HG03575 (cell line): ENCODE measurements at regions not wholly inside any gene's neighbourhood (a gene's known extent, or its start where the extent isn't known, plus 50 kb on each side); places are given as distances from the start of the nearest gene placed in this dataset.
"Not testable (repeated sequence)": the region's sequence is repeated elsewhere in the genome, so short reads cannot be mapped to it uniquely, and the experiment has no call there.

ENCODE experiments used
- ATAC-seq: cut with Tn5 transposase; IDR thresholded peaks from one replicate; pipeline ENCODE4 v1.9.1; 2021; ENCODE audit not compliant: unreplicated experiment, insufficient number of reproducible peaks, low FRiP score; ENCODE audit errors: extremely low read depth

- ATAC-seq = no peak
These were observed 174.3 kb downstream of the ANXA1 start for GRCh38 chr9:73325983-73326382.

GRCh38 chr9:73327149-73327548 lies 175.5 kb downstream of the ANXA1 start:
- no peak for ATAC-seq

- ATAC-seq = not testable (repeated sequence)
These were observed 185.5 kb downstream of the ANXA1 start for GRCh38 chr9:73337182-73337581.

- ATAC-seq = no peak
These were observed 192.4 kb downstream of the ANXA1 start for GRCh38 chr9:73344060-73344459.

GRCh38 chr9:73347123-73347522 lies 195.5 kb downstream of the ANXA1 start:
- no peak for ATAC-seq

GRCh38 chr9:73347720-73348119 lies 196.1 kb downstream of the ANXA1 start:
- ATAC-seq = no peak

GRCh38 chr9:73348471-73348870 lies 196.8 kb downstream of the ANXA1 start:
- no peak for ATAC-seq

GRCh38 chr9:73349476-73349875 lies 197.8 kb downstream of the ANXA1 start:
- no peak for ATAC-seq

- ATAC-seq = no peak
These were observed 205.9 kb downstream of the ANXA1 start for GRCh38 chr9:73357607-73358006.

GRCh38 chr9:73370053-73370452 lies 218.4 kb downstream of the ANXA1 start:
- no peak for ATAC-seq

GRCh38 chr9:73371801-73372200 lies 220.1 kb downstream of the ANXA1 start:
- ATAC-seq = no peak

GRCh38 chr9:73380411-73380810 lies 228.7 kb downstream of the ANXA1 start:
- ATAC-seq = no peak

- no peak for ATAC-seq
These were observed 250.7 kb downstream of the ANXA1 start for GRCh38 chr9:73402081-73403028.

GRCh38 chr9:73411494-73411893 lies 259.8 kb downstream of the ANXA1 start:
- no peak for ATAC-seq

GRCh38 chr9:73412874-73413273 lies 261.2 kb downstream of the ANXA1 start:
- no peak for ATAC-seq

- ATAC-seq = no peak
These were observed 272.2 kb downstream of the ANXA1 start for GRCh38 chr9:73423891-73424290.

- no peak for ATAC-seq
These were observed 274.6 kb downstream of the ANXA1 start for GRCh38 chr9:73426269-73426668.

GRCh38 chr9:73434826-73435225 lies 283.2 kb downstream of the ANXA1 start:
- ATAC-seq = no peak

- no peak for ATAC-seq
These were observed 286.1 kb downstream of the ANXA1 start for GRCh38 chr9:73437758-73438157.

- not testable (repeated sequence) for ATAC-seq
These were observed 288.2 kb downstream of the ANXA1 start for GRCh38 chr9:73439839-73440238.

GRCh38 chr9:73441223-73441622 lies 289.6 kb downstream of the ANXA1 start:
- ATAC-seq = no peak
